Astrocyte (in vitro differentiated cells and primary cell): ENCODE measurements at regions not wholly inside any gene's neighbourhood (a gene's known extent, or its start where the extent isn't known, plus 50 kb on each side); places are given as distances from the start of the nearest gene placed in this dataset.

ENCODE experiments used
- DNase-seq: peaks from one replicate; pipeline ENCODE4 v3.0.0-alpha.2; 2010; ENCODE audit warnings: low read depth
- FAIRE-seq: peaks from 2 replicates; lab custom pipeline; 2011; peaks lifted over from hg19 to GRCh38; lab: Jason Lieb, UNC
- H2AFZ ChIP-seq: 2 replicates; pipeline ENCODE4 v1.6.0; 2012; ENCODE audit warnings: low read depth, low read length, inconsistent platforms
- H3K27ac ChIP-seq: 2 replicates; pipeline ENCODE4 v1.5.1; 2011; ENCODE audit warnings: low read depth, low read length, inconsistent platforms
- H3K27me3 ChIP-seq: 2 replicates; pipeline ENCODE4 v1.6.0; 2011; ENCODE audit warnings: low read length, inconsistent platforms; ENCODE audit not compliant: insufficient read depth
- H3K36me3 ChIP-seq: 2 replicates; pipeline ENCODE4 v1.5.1; 2011; ENCODE audit warnings: low read length, inconsistent platforms; ENCODE audit not compliant: insufficient read depth
- H3K4me1 ChIP-seq: 2 replicates; pipeline ENCODE4 v1.5.1; 2011; ENCODE audit warnings: low read length, inconsistent platforms; ENCODE audit not compliant: insufficient read depth
- H3K4me2 ChIP-seq: 2 replicates; pipeline ENCODE4 v1.6.0; 2012; ENCODE audit warnings: low read length, inconsistent platforms
- H3K4me3 ChIP-seq: 2 replicates; pipeline ENCODE4 v1.5.1; 2011; ENCODE audit warnings: low read depth, mild to moderate bottlenecking, low read length, inconsistent platforms; ENCODE audit not compliant: insufficient read depth
- H3K79me2 ChIP-seq: 2 replicates; pipeline ENCODE4 v1.6.0; 2012; ENCODE audit warnings: mild to moderate bottlenecking, low read length, inconsistent platforms; ENCODE audit not compliant: insufficient read depth
- H3K9ac ChIP-seq: 2 replicates; pipeline ENCODE4 v1.6.0; 2012; ENCODE audit warnings: mild to moderate bottlenecking, low read length, inconsistent platforms
- H3K9me3 ChIP-seq: 2 replicates; pipeline ENCODE4 v1.5.1; 2012; ENCODE audit warnings: low read depth, mild to moderate bottlenecking, low read length, inconsistent platforms; ENCODE audit not compliant: insufficient read depth
- H4K20me1 ChIP-seq: 2 replicates; pipeline ENCODE4 v1.6.0; 2012; ENCODE audit warnings: low read length, inconsistent platforms; ENCODE audit not compliant: insufficient read depth
- H3K27ac Mint-ChIP-seq: one replicate; pipeline ENCODE4 v1.8.0; 2021; ENCODE audit warnings: mild to moderate bottlenecking, mixed read lengths; ENCODE audit not compliant: unreplicated experiment
- H3K27me3 Mint-ChIP-seq: one replicate; pipeline ENCODE4 v1.8.0; 2021; ENCODE audit warnings: low read depth, mixed read lengths; ENCODE audit not compliant: unreplicated experiment
- H3K36me3 Mint-ChIP-seq: one replicate; pipeline ENCODE4 v1.8.0; 2021; ENCODE audit warnings: low read depth, mixed read lengths; ENCODE audit not compliant: unreplicated experiment
- H3K4me1 Mint-ChIP-seq: one replicate; pipeline ENCODE4 v1.8.0; 2021; ENCODE audit warnings: low read depth, mixed read lengths; ENCODE audit not compliant: unreplicated experiment
- H3K4me3 Mint-ChIP-seq: one replicate; pipeline ENCODE4 v1.8.0; 2021; ENCODE audit warnings: mild to moderate bottlenecking, moderate library complexity, mixed read lengths; ENCODE audit not compliant: unreplicated experiment
- H3K9me3 Mint-ChIP-seq: one replicate; pipeline ENCODE4 v1.8.0; 2021; ENCODE audit warnings: mild to moderate bottlenecking, mixed read lengths; ENCODE audit not compliant: unreplicated experiment
- CTCF ChIP-seq: IDR thresholded peaks from 2 replicates; pipeline ENCODE4 v1.5.1; 2011; ENCODE audit warnings: low read depth, mild to moderate bottlenecking, inconsistent platforms, low read length, moderate library complexity; ENCODE audit not compliant: insufficient read depth
- EZH2 ChIP-seq: IDR thresholded peaks from 2 replicates; pipeline ENCODE4 v1.6.1; 2012; ENCODE audit warnings: mild to moderate bottlenecking, low read length, inconsistent platforms; ENCODE audit not compliant: insufficient read depth

- Histone ChIP-seq H4K20me1 (no peaks in the 10 kb centered on the region), H3K4me2 (no peak overlapping the region), H3K4me3 (no peak overlapping the region), H3K9me3 (no peaks in the 10 kb centered on the region), H3K27me3 (no peaks in the 10 kb centered on the region), H3K9ac (no peak overlapping the region), H3K4me1 (no peaks in the 10 kb centered on the region), H3K27ac (no peak overlapping the region), H3K79me2 (no peaks in the 10 kb centered on the region), H3K36me3 (no peaks in the 10 kb centered on the region), H2AFZ (no peak overlapping the region)
- no peak overlapping the region for H3K27ac Mint-ChIP-seq
- H3K9me3 Mint-ChIP-seq = no peaks in the 10 kb centered on the region
- H3K36me3 Mint-ChIP-seq = no peaks in the 10 kb centered on the region
- H3K4me3 Mint-ChIP-seq = no peak overlapping the region
- TF ChIP-seq CTCF (no peak), EZH2 (no peak)
- FAIRE-seq = no peak
- DNase-seq = no peak
- no peaks in the 10 kb centered on the region for H3K4me1 Mint-ChIP-seq
- H3K27me3 Mint-ChIP-seq = no peaks in the 10 kb centered on the region
Observed at GRCh38 chr15:81523867-81524266, 149.9 kb upstream of the TMC3 start.

- Mint-ChIP-seq H3K9me3 (no peaks in the 10 kb centered on the region), H3K36me3 (no peaks in the 10 kb centered on the region), H3K4me1 (peaks cover 8% of the 10 kb centered on the region), H3K4me3 (no peak overlapping the region), H3K27me3 (peaks cover 3% of the 10 kb centered on the region), H3K27ac (no peak overlapping the region)
- Histone ChIP-seq H3K79me2 (no peaks in the 10 kb centered on the region), H3K9ac (no peak overlapping the region), H3K27ac (no peak overlapping the region), H3K36me3 (no peaks in the 10 kb centered on the region), H2AFZ (no peak overlapping the region), H3K4me1 (peaks cover 7% of the 10 kb centered on the region), H4K20me1 (no peaks in the 10 kb centered on the region), H3K9me3 (no peaks in the 10 kb centered on the region), H3K27me3 (no peaks in the 10 kb centered on the region), H3K4me2 (no peak overlapping the region), H3K4me3 (no peak overlapping the region)
- no peak for DNase-seq
- TF ChIP-seq CTCF (no peak), EZH2 (no peak)
- no peak for FAIRE-seq
Observed at GRCh38 chr15:81520480-81520879, 146.5 kb upstream of the TMC3 start.

GRCh38 chr15:81516461-81516860 lies 142.4 kb upstream of the TMC3 start:
- H3K4me2 ChIP-seq = peak overlapping the region; percentile 58
- TF ChIP-seq CTCF = no peak
- no peak for TF ChIP-seq EZH2
- peak; percentile 71 for DNase-seq
- H3K4me1 ChIP-seq = peaks cover 7% of the 10 kb centered on the region
- no peaks in the 10 kb centered on the region for H3K79me2 ChIP-seq
- H3K4me1 Mint-ChIP-seq = peaks cover 8% of the 10 kb centered on the region
- H3K27me3 Mint-ChIP-seq = peaks cover 4% of the 10 kb centered on the region
- no peaks in the 10 kb centered on the region for H4K20me1 ChIP-seq
- H3K9me3 Mint-ChIP-seq = no peaks in the 10 kb centered on the region
- no peak overlapping the region for H3K27ac ChIP-seq
- H3K4me3 Mint-ChIP-seq = no peak overlapping the region
- no peaks in the 10 kb centered on the region for H3K27me3 ChIP-seq
- no peaks in the 10 kb centered on the region for H3K36me3 ChIP-seq
- no peaks in the 10 kb centered on the region for H3K36me3 Mint-ChIP-seq
- no peak overlapping the region for H3K27ac Mint-ChIP-seq
- FAIRE-seq = peak; percentile 87
- H2AFZ ChIP-seq = no peak overlapping the region
- H3K9me3 ChIP-seq = no peaks in the 10 kb centered on the region
- H3K4me3 ChIP-seq = no peak overlapping the region
- H3K9ac ChIP-seq = no peak overlapping the region
